ENCODE measurements at regions not wholly inside any gene's neighbourhood (a gene's known extent, or its start where the extent isn't known, plus 50 kb on each side); places are given as distances from the start of the nearest gene placed in this dataset.

- no peaks in the 10 kb centered on the region for H3K79me2 ChIP-seq
- H3K4me2 ChIP-seq, result no peak overlapping the region
- H3K36me3 ChIP-seq (replicated peaks; ENCODE audit: insufficient read depth, low read depth), result no peaks in the 10 kb centered on the region
- DNase-seq (ENCODE audit: low spot score), result no peak
- no peak overlapping the region for H2AFZ ChIP-seq
- H3K9me3 ChIP-seq (ENCODE audit: low read depth), result no peaks in the 10 kb centered on the region
- no peaks in the 10 kb centered on the region for H3K9me2 ChIP-seq (replicated peaks; ENCODE audit: insufficient read depth)
- 97% methylated on average over 1 of the region's 1 CpG for WGBS (ENCODE audit: low lambda C conversion rate, missing lambda C conversion rate)
- no peaks in the 10 kb centered on the region for H3K4me1 ChIP-seq (ENCODE audit: insufficient read depth)
- no peak overlapping the region for H3K4me3 ChIP-seq
- no peak overlapping the region for H3K27ac ChIP-seq
- H3K27me3 ChIP-seq, result no peaks in the 10 kb centered on the region
- no peaks in the 10 kb centered on the region for H4K20me1 ChIP-seq (ENCODE audit: insufficient read depth, poor library complexity, severe bottlenecking)
- TF ChIP-seq CTCF (IDR thresholded peaks at IDR 0.05; ENCODE audit: poor library complexity) (peak; percentile 24), EZH2phosphoT487 (IDR thresholded peaks at IDR 0.05; ENCODE audit: low read depth, severe bottlenecking, unreplicated experiment) (no peak)
These were observed 201.0 kb upstream of the NEIL3 start for GRCh38 chr4:177108708-177109107.

DNA sequence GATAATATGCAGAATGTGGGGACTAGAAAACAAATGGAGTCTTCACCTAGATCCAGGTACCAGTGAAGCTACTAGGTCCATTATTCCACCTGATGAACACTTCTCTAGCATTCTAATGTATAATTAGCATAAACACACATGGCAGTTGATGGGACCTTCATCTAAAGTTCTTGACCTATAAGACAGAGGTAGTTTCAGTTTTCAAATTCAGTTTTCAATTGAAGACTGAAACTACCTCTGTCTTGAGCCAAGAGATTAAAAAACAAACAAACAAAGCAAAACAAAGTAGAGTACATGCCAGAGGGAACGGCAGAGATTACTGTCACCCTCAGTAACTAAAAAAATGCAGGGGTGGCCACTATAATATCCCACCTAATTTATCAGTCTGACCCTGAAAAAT, 199.9 kb upstream of the NEIL3 start:
- Histone ChIP-seq H3K4me2 (no peak overlapping the region), H3K4me1 (ENCODE audit: insufficient read depth) (no peaks in the 10 kb centered on the region), H3K9me3 (ENCODE audit: low read depth) (no peaks in the 10 kb centered on the region), H2AFZ (no peak overlapping the region), H3K79me2 (no peaks in the 10 kb centered on the region), H3K9me2 (replicated peaks; ENCODE audit: insufficient read depth) (no peaks in the 10 kb centered on the region), H3K36me3 (replicated peaks; ENCODE audit: insufficient read depth, low read depth) (no peaks in the 10 kb centered on the region), H3K27me3 (no peaks in the 10 kb centered on the region), H3K4me3 (no peak overlapping the region), H3K27ac (no peak overlapping the region), H4K20me1 (ENCODE audit: insufficient read depth, poor library complexity, severe bottlenecking) (no peaks in the 10 kb centered on the region)
- no peak for DNase-seq (ENCODE audit: low spot score)
- 68% methylated on average over 1 of the region's 1 CpG for WGBS (ENCODE audit: low lambda C conversion rate, missing lambda C conversion rate)
- TF ChIP-seq CTCF (IDR thresholded peaks at IDR 0.05; ENCODE audit: poor library complexity), result no peak
- no peak for TF ChIP-seq EZH2phosphoT487 (IDR thresholded peaks at IDR 0.05; ENCODE audit: low read depth, severe bottlenecking, unreplicated experiment)
- no peak for TF ChIP-seq EZH2 (IDR thresholded peaks at IDR 0.05; ENCODE audit: borderline replicate concordance)

GRCh38 chr4:177116161-177116560, 193.5 kb upstream of the NEIL3 start:
- H3K4me1 ChIP-seq (ENCODE audit: insufficient read depth), result no peaks in the 10 kb centered on the region
- no peaks in the 10 kb centered on the region for H3K9me2 ChIP-seq (replicated peaks; ENCODE audit: insufficient read depth)
- no peak overlapping the region for H2AFZ ChIP-seq
- no peaks in the 10 kb centered on the region for H3K27me3 ChIP-seq
- 94% methylated on average over 3 of the region's 3 CpGs for WGBS (ENCODE audit: low lambda C conversion rate, missing lambda C conversion rate)
- H4K20me1 ChIP-seq (ENCODE audit: insufficient read depth, poor library complexity, severe bottlenecking), result no peaks in the 10 kb centered on the region
- H3K9me3 ChIP-seq (ENCODE audit: low read depth), result no peaks in the 10 kb centered on the region
- no peaks in the 10 kb centered on the region for H3K36me3 ChIP-seq (replicated peaks; ENCODE audit: insufficient read depth, low read depth)
- H3K4me3 ChIP-seq, result no peak overlapping the region
- no peak for DNase-seq (ENCODE audit: low spot score)
- no peak overlapping the region for H3K4me2 ChIP-seq
- no peak overlapping the region for H3K27ac ChIP-seq
- TF ChIP-seq CTCF (IDR thresholded peaks at IDR 0.05; ENCODE audit: poor library complexity) (no peak), EZH2 (IDR thresholded peaks at IDR 0.05; ENCODE audit: borderline replicate concordance) (no peak), EZH2phosphoT487 (IDR thresholded peaks at IDR 0.05; ENCODE audit: low read depth, severe bottlenecking, unreplicated experiment) (no peak)
- H3K79me2 ChIP-seq, result no peaks in the 10 kb centered on the region

DNA sequence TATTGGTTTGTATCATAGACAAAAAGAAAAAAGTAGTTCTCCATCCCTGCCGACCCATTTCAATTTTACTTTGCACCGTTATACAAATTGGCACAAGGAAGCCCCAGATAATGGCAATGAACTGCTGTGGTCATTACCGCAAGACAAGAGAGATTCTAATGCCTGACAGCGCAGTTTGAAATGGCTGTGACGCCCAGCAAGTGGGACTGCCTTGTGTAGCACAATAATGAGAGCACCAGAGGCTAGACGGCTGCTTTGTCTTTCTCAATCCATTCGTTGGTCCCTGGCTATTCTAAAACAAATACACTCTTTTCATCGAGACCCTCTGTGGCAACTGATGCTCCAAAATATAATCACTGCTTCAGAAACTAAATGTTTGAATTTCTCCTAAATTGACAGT, 192.4 kb upstream of the NEIL3 start:
- Histone ChIP-seq H4K20me1 (ENCODE audit: insufficient read depth, poor library complexity, severe bottlenecking) (no peaks in the 10 kb centered on the region), H3K4me2 (no peak overlapping the region), H2AFZ (no peak overlapping the region), H3K27ac (no peak overlapping the region), H3K27me3 (no peaks in the 10 kb centered on the region), H3K9me3 (ENCODE audit: low read depth) (no peaks in the 10 kb centered on the region), H3K79me2 (no peaks in the 10 kb centered on the region), H3K4me1 (ENCODE audit: insufficient read depth) (no peaks in the 10 kb centered on the region), H3K9me2 (replicated peaks; ENCODE audit: insufficient read depth) (no peaks in the 10 kb centered on the region), H3K4me3 (no peak overlapping the region), H3K36me3 (replicated peaks; ENCODE audit: insufficient read depth, low read depth) (no peaks in the 10 kb centered on the region)
- no peak for DNase-seq (ENCODE audit: low spot score)
- WGBS (ENCODE audit: low lambda C conversion rate, missing lambda C conversion rate), result 61% methylated on average over 8 of the region's 8 CpGs
- TF ChIP-seq EZH2phosphoT487 (IDR thresholded peaks at IDR 0.05; ENCODE audit: low read depth, severe bottlenecking, unreplicated experiment) (no peak), EZH2 (IDR thresholded peaks at IDR 0.05; ENCODE audit: borderline replicate concordance) (no peak), CTCF (IDR thresholded peaks at IDR 0.05; ENCODE audit: poor library complexity) (no peak)

All from hepatocyte (in vitro differentiated cells).